ENCODE measurements at regions not wholly inside any gene's neighbourhood (a gene's known extent, or its start where the extent isn't known, plus 50 kb on each side); places are given as distances from the start of the nearest gene placed in this dataset.

DNA sequence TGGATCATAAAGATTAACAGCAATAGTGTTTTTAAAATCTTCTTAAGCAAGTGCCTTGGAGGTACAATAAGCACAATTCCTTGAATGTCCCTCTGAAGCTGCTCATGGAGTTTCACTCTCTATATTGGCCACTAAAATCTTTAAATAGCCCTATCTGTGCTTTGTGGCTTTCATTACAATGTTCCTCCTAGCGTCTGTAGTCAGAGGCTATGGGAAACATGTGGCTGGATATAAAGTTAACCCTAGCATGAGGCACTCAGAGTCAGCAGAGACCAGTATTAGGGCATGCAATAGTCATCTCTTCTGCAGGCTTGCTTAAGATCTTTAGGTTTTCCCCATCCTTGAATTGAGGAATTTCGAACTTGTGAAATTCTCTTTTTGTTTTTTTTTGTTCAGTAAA, 668.2 kb downstream of the CDH11 start:
- no peak overlapping the region for H3K4me3 ChIP-seq (ENCODE audit: control insufficient read depth in 2 of 3, extremely low read depth in 1 of 3, insufficient read depth in 2 of 3, low read depth in 1 of 3, low read length in 3 of 3)
- H3K9me3 ChIP-seq (ENCODE audit: control insufficient read depth, low read depth, low read length), result no peaks in the 10 kb centered on the region
- no peak overlapping the region for H3K27ac ChIP-seq (ENCODE audit: control insufficient read depth, insufficient read depth, low read length)
- no peak overlapping the region for H3K4me2 ChIP-seq (ENCODE audit: control insufficient read depth, extremely low read depth, insufficient read depth, low read depth, low read length)
- H3K36me3 ChIP-seq (ENCODE audit: control insufficient read depth in 2 of 2, extremely low read depth in 1 of 2, insufficient read depth in 2 of 2, low read length in 2 of 2), result no peaks in the 10 kb centered on the region
- H3K79me2 ChIP-seq (ENCODE audit: control insufficient read depth, insufficient read depth, low read length), result no peaks in the 10 kb centered on the region
- FAIRE-seq (no peak), DNase-seq (ENCODE audit: low read depth, low spot score) (no peak)
- dilution Hi-C loops (cut with MboI; ENCODE audit: extremely low pct_ligation_motif_present, low sequenced_read_pairs), result no loop called here
- H4K20me1 ChIP-seq (ENCODE audit: control insufficient read depth, extremely low read depth, insufficient read depth, low read length), result no peaks in the 10 kb centered on the region
- H3K27me3 ChIP-seq (ENCODE audit: control insufficient read depth, extremely low read depth, insufficient read depth, low read length), result no peaks in the 10 kb centered on the region
- no peak overlapping the region for H3K9ac ChIP-seq (ENCODE audit: control insufficient read depth, extremely low read depth, insufficient read depth, low read length)
- H3K9me1 ChIP-seq (ENCODE audit: control insufficient read depth, extremely low read depth, insufficient read depth, low read length), result no peaks in the 10 kb centered on the region
- H2AFZ ChIP-seq (ENCODE audit: control insufficient read depth, low read length), result no peak overlapping the region
- TF ChIP-seq CTCF (optimal IDR thresholded peaks at IDR 0.05 in 1 of 3, IDR thresholded peaks at IDR 0.05 in 1 of 3, conservative IDR thresholded peaks at IDR 0.05 in 1 of 3; ENCODE audit: extremely low read depth in 1 of 3, insufficient read depth in 2 of 3, low read length in 3 of 3), result no peak
- no peak for TF ChIP-seq EZH2 (IDR thresholded peaks at IDR 0.05; ENCODE audit: low read length)
- no peaks in the 10 kb centered on the region for H3K4me1 ChIP-seq (ENCODE audit: control insufficient read depth, extremely low read depth, insufficient read depth, low read length)

DNA sequence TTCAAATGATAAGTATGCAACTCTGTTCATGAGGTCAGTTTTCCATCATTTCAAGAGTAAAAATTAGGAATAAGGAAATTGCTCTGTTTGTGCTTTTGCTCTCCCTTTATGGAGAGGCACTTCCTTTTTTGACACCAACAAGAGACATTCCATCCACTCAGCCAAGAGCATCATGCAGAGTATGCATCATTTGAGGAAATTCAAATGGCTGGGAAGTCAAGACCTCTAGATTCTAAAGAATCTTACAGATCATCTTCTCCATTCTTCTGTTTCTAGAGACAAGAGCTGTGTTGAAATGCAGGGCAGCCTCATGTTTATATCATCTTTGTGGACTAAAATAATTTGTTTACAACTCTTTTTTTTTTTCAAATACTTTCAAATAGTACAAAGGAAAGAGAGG, 669.4 kb downstream of the CDH11 start:
- Histone ChIP-seq H3K27ac (ENCODE audit: control insufficient read depth, insufficient read depth, low read length) (no peak overlapping the region), H3K9ac (ENCODE audit: control insufficient read depth, extremely low read depth, insufficient read depth, low read length) (no peak overlapping the region), H4K20me1 (ENCODE audit: control insufficient read depth, extremely low read depth, insufficient read depth, low read length) (no peaks in the 10 kb centered on the region), H3K27me3 (ENCODE audit: control insufficient read depth, extremely low read depth, insufficient read depth, low read length) (no peaks in the 10 kb centered on the region), H3K4me2 (ENCODE audit: control insufficient read depth, extremely low read depth, insufficient read depth, low read depth, low read length) (no peak overlapping the region), H3K79me2 (ENCODE audit: control insufficient read depth, insufficient read depth, low read length) (no peaks in the 10 kb centered on the region), H3K36me3 (ENCODE audit: control insufficient read depth in 2 of 2, extremely low read depth in 1 of 2, insufficient read depth in 2 of 2, low read length in 2 of 2) (no peaks in the 10 kb centered on the region), H3K4me3 (ENCODE audit: control insufficient read depth in 2 of 3, extremely low read depth in 1 of 3, insufficient read depth in 2 of 3, low read depth in 1 of 3, low read length in 3 of 3) (no peak overlapping the region), H2AFZ (ENCODE audit: control insufficient read depth, low read length) (no peak overlapping the region), H3K9me3 (ENCODE audit: control insufficient read depth, low read depth, low read length) (no peaks in the 10 kb centered on the region), H3K4me1 (ENCODE audit: control insufficient read depth, extremely low read depth, insufficient read depth, low read length) (no peaks in the 10 kb centered on the region), H3K9me1 (ENCODE audit: control insufficient read depth, extremely low read depth, insufficient read depth, low read length) (no peaks in the 10 kb centered on the region)
- dilution Hi-C loops (cut with MboI; ENCODE audit: extremely low pct_ligation_motif_present, low sequenced_read_pairs), result no loop called here
- FAIRE-seq, result no peak
- no peak for TF ChIP-seq CTCF (optimal IDR thresholded peaks at IDR 0.05 in 1 of 3, IDR thresholded peaks at IDR 0.05 in 1 of 3, conservative IDR thresholded peaks at IDR 0.05 in 1 of 3; ENCODE audit: extremely low read depth in 1 of 3, insufficient read depth in 2 of 3, low read length in 3 of 3)
- no peak for TF ChIP-seq EZH2 (IDR thresholded peaks at IDR 0.05; ENCODE audit: low read length)
- DNase-seq (ENCODE audit: low read depth, low spot score), result no peak

Measured in keratinocyte (primary cell).